B cell (primary cell): ENCODE measurements at regions not wholly inside any gene's neighbourhood (a gene's known extent, or its start where the extent isn't known, plus 50 kb on each side); places are given as distances from the start of the nearest gene placed in this dataset.

ENCODE experiments used
- ATAC-seq: fragments of 200-7000 bp; cut with Tn5 transposase; one replicate; pipeline ENCODE4 v1.10.0; 2021; ENCODE audit warnings: low read depth, mild to moderate bottlenecking, moderate number of reproducible peaks, moderate library complexity
- CTCF ChIA-PET: fragments of 350-600 bp; sonication (Branson Sonifier 250); formaldehyde crosslinking; loops from one replicate; lab custom pipeline; 2021; ENCODE audit warnings: antibody characterized with exemption, inconsistent platforms; lab: Charles Lee
- POLR2A ChIA-PET: fragments of 350-600 bp; sonication (Branson Sonifier 250); formaldehyde crosslinking; loops from one replicate; lab custom pipeline; 2021; ENCODE audit warnings: antibody characterized with exemption; lab: Charles Lee
- DNase-seq: peaks from one replicate; pipeline ENCODE4 v3.0.0; 2013
- H2AFZ ChIP-seq: 2 replicates; pipeline ENCODE4 v1.6.1; 2012; ENCODE audit warnings: mild to moderate bottlenecking, low read depth, low read length; ENCODE audit not compliant: insufficient read depth, poor library complexity, severe bottlenecking
- H3K27ac ChIP-seq, 2 donors: 1 replicate in 1 of 2; 2 replicates in 1 of 2; pipeline ENCODE4 v1.5.1; 2012 to 2013; ENCODE audit warnings: low read length in 2 of 2, mild to moderate bottlenecking in 2 of 2, moderate library complexity in 1 of 2
- H3K27me3 ChIP-seq, 4 experiments: fragments of 200-600 bp in 1 of 4; sonication (generic) in 1 of 4; replicated peaks in 1 of 4; 1 replicate in 2 of 4; 2 replicates in 2 of 4; pipeline versions ENCODE4 v1.6.1 to v1.7.0; 2013 to 2016; ENCODE audit warnings: low read length in 3 of 4, mild to moderate bottlenecking in 2 of 4, mixed read lengths in 1 of 4, moderate library complexity in 1 of 4; ENCODE audit not compliant: insufficient read depth in 4 of 4, control insufficient read depth in 3 of 4; ENCODE audit errors: control extremely low read depth in 1 of 4
- H3K36me3 ChIP-seq, 2 experiments: replicated peaks in 1 of 2; 1 replicate in 1 of 2; 2 replicates in 1 of 2; pipeline versions ENCODE4 v1.6.1 to v1.7.1; 2013; ENCODE audit warnings: low read length in 1 of 2; ENCODE audit not compliant: insufficient read depth in 2 of 2, control insufficient read depth in 1 of 2; ENCODE audit errors: control extremely low read depth in 1 of 2, extremely low read depth in 1 of 2
- H3K4me1 ChIP-seq, 2 donors: fragments of 200-600 bp in 1 of 2; sonication (generic) in 1 of 2; 1 replicate in 1 of 2; 2 replicates in 1 of 2; pipeline versions ENCODE4 v1.5.1 to v1.6.1; 2013 to 2017; ENCODE audit warnings: low read length in 2 of 2; ENCODE audit not compliant: control insufficient read depth in 2 of 2, insufficient read depth in 2 of 2
- H3K4me2 ChIP-seq: replicated peaks from 2 replicates; pipeline ENCODE3; 2012; ENCODE audit warnings: mild to moderate bottlenecking, low read depth, low read length; ENCODE audit not compliant: poor library complexity, severe bottlenecking
- H3K4me3 ChIP-seq, 5 experiments: fragments of 200-600 bp in 1 of 5; sonication (generic) in 1 of 5; 1 replicate in 3 of 5; 2 replicates in 2 of 5; pipeline versions ENCODE4 v1.5.1 to v1.7.0; 2011 to 2016; ENCODE audit warnings: low read length in 4 of 5, mild to moderate bottlenecking in 4 of 5, low read depth in 2 of 5, control low read depth in 1 of 5, moderate library complexity in 1 of 5; ENCODE audit not compliant: insufficient read depth in 1 of 5; ENCODE audit errors: control extremely low read depth in 1 of 5, extremely low read depth in 1 of 5
- H3K79me2 ChIP-seq: fragments of 200-600 bp; sonication (generic); one replicate; pipeline ENCODE4 v1.6.0; 2016; ENCODE audit warnings: low read length; ENCODE audit not compliant: control insufficient read depth, insufficient read depth
- H3K9ac ChIP-seq: fragments of 200-600 bp; sonication (generic); 2 replicates; pipeline ENCODE4 v1.6.1; 2017; ENCODE audit warnings: mild to moderate bottlenecking, low read length, moderate library complexity
- H3K9me3 ChIP-seq, 3 donors: one replicate each; pipeline versions ENCODE4 v1.6.1 to v1.7.1; 2013; ENCODE audit warnings: low read length in 2 of 3; ENCODE audit not compliant: control insufficient read depth in 2 of 3, insufficient read depth in 1 of 3; ENCODE audit errors: control extremely low read depth in 1 of 3
- H4K20me1 ChIP-seq: 2 replicates; pipeline ENCODE4 v1.6.0; 2012; ENCODE audit warnings: mild to moderate bottlenecking, low read length; ENCODE audit not compliant: insufficient read depth, control insufficient read depth, poor library complexity, severe bottlenecking
- H3K27ac Mint-ChIP-seq: one replicate; pipeline ENCODE4 v1.8.0; 2021; ENCODE audit warnings: mixed read lengths
- H3K27me3 Mint-ChIP-seq: one replicate; pipeline ENCODE4 v1.8.0; 2021; ENCODE audit warnings: mixed read lengths
- H3K4me1 Mint-ChIP-seq: one replicate; pipeline ENCODE4 v1.8.0; 2021; ENCODE audit warnings: mixed read lengths
- H3K4me3 Mint-ChIP-seq: one replicate; pipeline ENCODE4 v1.8.0; 2021; ENCODE audit warnings: mixed read lengths
- H3K9me3 Mint-ChIP-seq: one replicate; pipeline ENCODE4 v1.8.0; 2022; ENCODE audit warnings: mixed read lengths; ENCODE audit not compliant: insufficient read depth
- EZH2 ChIP-seq: IDR thresholded peaks from 2 replicates; pipeline ENCODE4 v1.6.1; 2012; ENCODE audit warnings: borderline replicate concordance, low read depth, mild to moderate bottlenecking, moderate library complexity, low read length; ENCODE audit not compliant: insufficient read depth, poor library complexity, severe bottlenecking
- WGBS: methylation state at CpG from one replicate; pipeline ENCODE4 v1.1.5; 2013; ENCODE audit warnings: missing lambda C conversion rate; ENCODE audit not compliant: insufficient coverage; 5-methylcytosine and 5-hydroxymethylcytosine counted together
- intact Hi-C: fragments of 100-400 bp; cut with micrococcal nuclease; formaldehyde crosslinking; loops from one replicate; pipeline ENCODE4 v1.10.0; 2022
- TF ChIP-seq, protein P1 (sequence below): fragments of 200-600 bp; IDR thresholded peaks from one replicate; pipeline ENCODE4 v1.8.0; 2022; ENCODE audit warnings: antibody characterized with exemption, mild to moderate bottlenecking

DNA sequence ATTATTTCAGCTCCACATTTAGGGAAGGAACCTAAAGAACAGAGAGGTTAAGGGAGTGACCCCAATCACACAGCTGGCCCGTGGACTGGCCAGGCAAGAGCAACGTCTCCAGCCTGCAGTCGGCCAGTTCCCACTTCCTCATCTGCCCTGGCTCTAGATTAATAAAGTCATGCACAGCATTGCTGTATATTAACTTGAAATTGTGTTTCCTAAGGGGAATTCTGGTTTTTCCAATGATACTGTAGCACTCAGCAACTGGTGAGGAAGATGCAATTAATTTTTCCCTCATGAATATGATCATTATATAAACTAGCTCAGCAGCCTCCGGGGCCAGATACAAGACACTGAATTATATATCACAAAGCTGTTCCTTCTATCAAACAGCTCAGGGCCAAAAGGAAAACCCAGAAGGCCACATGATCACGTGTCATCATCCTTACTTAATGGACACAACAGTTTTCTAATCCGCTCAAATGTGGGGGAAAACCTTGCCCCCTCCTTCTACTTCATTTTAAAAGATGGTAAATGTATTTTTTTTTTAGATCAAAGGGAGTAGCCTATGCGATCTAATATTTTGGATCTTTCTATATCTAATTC lies 295.3 kb upstream of the PRKCQ start:
- POLR2A ChIA-PET: no interaction called here
- TF ChIP-seq, protein P1, sequence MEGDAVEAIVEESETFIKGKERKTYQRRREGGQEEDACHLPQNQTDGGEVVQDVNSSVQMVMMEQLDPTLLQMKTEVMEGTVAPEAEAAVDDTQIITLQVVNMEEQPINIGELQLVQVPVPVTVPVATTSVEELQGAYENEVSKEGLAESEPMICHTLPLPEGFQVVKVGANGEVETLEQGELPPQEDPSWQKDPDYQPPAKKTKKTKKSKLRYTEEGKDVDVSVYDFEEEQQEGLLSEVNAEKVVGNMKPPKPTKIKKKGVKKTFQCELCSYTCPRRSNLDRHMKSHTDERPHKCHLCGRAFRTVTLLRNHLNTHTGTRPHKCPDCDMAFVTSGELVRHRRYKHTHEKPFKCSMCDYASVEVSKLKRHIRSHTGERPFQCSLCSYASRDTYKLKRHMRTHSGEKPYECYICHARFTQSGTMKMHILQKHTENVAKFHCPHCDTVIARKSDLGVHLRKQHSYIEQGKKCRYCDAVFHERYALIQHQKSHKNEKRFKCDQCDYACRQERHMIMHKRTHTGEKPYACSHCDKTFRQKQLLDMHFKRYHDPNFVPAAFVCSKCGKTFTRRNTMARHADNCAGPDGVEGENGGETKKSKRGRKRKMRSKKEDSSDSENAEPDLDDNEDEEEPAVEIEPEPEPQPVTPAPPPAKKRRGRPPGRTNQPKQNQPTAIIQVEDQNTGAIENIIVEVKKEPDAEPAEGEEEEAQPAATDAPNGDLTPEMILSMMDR: no peak
- TF ChIP-seq EZH2: no peak

DNA sequence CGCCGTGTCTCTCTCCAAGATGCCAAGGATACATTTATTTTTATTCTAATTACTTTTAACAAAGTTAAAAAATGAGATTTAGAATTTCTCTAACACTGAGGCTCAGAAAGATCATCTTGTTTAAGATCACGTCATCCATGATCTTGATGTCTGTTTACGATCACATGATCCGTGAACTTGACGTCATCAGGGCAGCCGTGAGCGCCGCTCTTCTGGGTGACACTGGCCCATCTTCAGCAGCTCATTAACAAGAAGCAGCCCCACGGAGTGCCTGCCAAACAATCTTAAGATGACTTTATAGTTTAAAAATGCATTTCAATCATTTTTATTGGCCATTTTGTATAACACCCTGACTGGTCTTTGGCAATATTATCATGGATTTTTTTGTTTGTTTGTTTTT lies 291.1 kb upstream of the PRKCQ start:
- no peak overlapping the region for H3K27ac ChIP-seq
- no peak overlapping the region for H3K27ac Mint-ChIP-seq
- H3K4me3 Mint-ChIP-seq: no peak overlapping the region
- H3K4me3 ChIP-seq: no peak overlapping the region
- H4K20me1 ChIP-seq: no peaks in the 10 kb centered on the region
- intact Hi-C loops: no loop called here
- no peak for DNase-seq
- 96% methylated on average over 7 of the region's 10 CpGs for WGBS
- ATAC-seq: no peak
- no peaks in the 10 kb centered on the region for H3K4me1 Mint-ChIP-seq
- no peaks in the 10 kb centered on the region for H3K79me2 ChIP-seq
- no peaks in the 10 kb centered on the region for H3K36me3 ChIP-seq
- no peaks in the 10 kb centered on the region for H3K9me3 Mint-ChIP-seq
- TF ChIP-seq EZH2: no peak
- TF ChIP-seq, protein P1: no peak
- H3K9me3 ChIP-seq: no peaks in the 10 kb centered on the region
- ChIA-PET CTCF (no interaction called here), POLR2A (no interaction called here)
- H3K9ac ChIP-seq: no peak overlapping the region
- H3K27me3 Mint-ChIP-seq: peaks cover 30% of the 10 kb centered on the region
- H3K4me1 ChIP-seq: no peaks in the 10 kb centered on the region
- H3K4me2 ChIP-seq: no peak overlapping the region
- no peak overlapping the region for H2AFZ ChIP-seq
- no peaks in the 10 kb centered on the region for H3K27me3 ChIP-seq

More for the DNA sequence above, 295.3 kb upstream of the PRKCQ start:
- ATAC-seq (no peak), DNase-seq (no peak)
- H3K27me3 ChIP-seq: peaks cover 0 to 4% (median 0%) of the 10 kb centered on the region in 4 experiments
- WGBS: 72% methylated on average over 3 of the region's 7 CpGs
- no peaks in the 10 kb centered on the region for H4K20me1 ChIP-seq
- H3K4me1 ChIP-seq: no peaks in the 10 kb centered on the region
- H3K4me3 ChIP-seq: no peak overlapping the region
- no peak overlapping the region for H3K4me2 ChIP-seq
- Mint-ChIP-seq H3K27me3 (peaks cover 42% of the 10 kb centered on the region), H3K27ac (no peak overlapping the region), H3K4me3 (no peak overlapping the region), H3K4me1 (no peaks in the 10 kb centered on the region), H3K9me3 (no peaks in the 10 kb centered on the region)
- intact Hi-C loops: no loop called here
- CTCF ChIA-PET: interaction anchor here (0.7 kb wide), 1 partner anchor 700 kb away, joined by 3 read pairs; no protein-coding TSS in a partner anchor
- no peaks in the 10 kb centered on the region for H3K9me3 ChIP-seq
- H3K36me3 ChIP-seq: no peaks in the 10 kb centered on the region
- no peaks in the 10 kb centered on the region for H3K79me2 ChIP-seq
- no peak overlapping the region for H3K9ac ChIP-seq
- H2AFZ ChIP-seq: no peak overlapping the region
- no peak overlapping the region for H3K27ac ChIP-seq
